H9 (cell line): ENCODE measurements at regions not wholly inside any gene's neighbourhood (a gene's known extent, or its start where the extent isn't known, plus 50 kb on each side); places are given as distances from the start of the nearest gene placed in this dataset.

Experiments used
- DNase-seq: peaks from one replicate; pipeline ENCODE4 v3.0.0-alpha.2; 2017
- H2AFZ ChIP-seq: one replicate; pipeline ENCODE4 v1.6.1; 2013; ENCODE audit warnings: mild to moderate bottlenecking, low read length, control low read depth, moderate library complexity
- H2AK5ac ChIP-seq: 2 replicates; pipeline ENCODE4 v1.6.1; 2013; ENCODE audit warnings: low read length, control low read depth, mixed read lengths; ENCODE audit not compliant: insufficient read length
- H2BK120ac ChIP-seq: one replicate; pipeline ENCODE4 v1.6.1; 2013; ENCODE audit warnings: low read depth, mild to moderate bottlenecking, low read length, control low read depth, inconsistent platforms; ENCODE audit not compliant: poor library complexity, severe bottlenecking
- H2BK12ac ChIP-seq: 2 replicates; pipeline ENCODE4 v1.6.1; 2013; ENCODE audit warnings: low read length, control low read depth, mixed read lengths, low read depth; ENCODE audit not compliant: insufficient read length
- H2BK15ac ChIP-seq: 2 replicates; pipeline ENCODE4 v1.6.1; 2013; ENCODE audit warnings: low read depth, low read length, control low read depth
- H2BK20ac ChIP-seq: one replicate; pipeline ENCODE4 v1.6.1; 2013; ENCODE audit warnings: low read depth, mild to moderate bottlenecking, low read length, control low read depth, inconsistent platforms; ENCODE audit not compliant: poor library complexity, severe bottlenecking
- H2BK5ac ChIP-seq: 2 replicates; pipeline ENCODE4 v1.6.1; 2013; ENCODE audit warnings: low read length, control low read depth, mixed read lengths; ENCODE audit not compliant: insufficient read length
- H3K14ac ChIP-seq: 2 replicates; pipeline ENCODE4 v1.6.1; 2013; ENCODE audit warnings: low read length, control low read depth; ENCODE audit not compliant: insufficient read depth
- H3K18ac ChIP-seq: 2 replicates; pipeline ENCODE4 v1.6.1; 2013; ENCODE audit warnings: low read depth, mild to moderate bottlenecking, mixed read lengths, low read length, control low read depth; ENCODE audit not compliant: insufficient read length
- H3K23ac ChIP-seq: 2 replicates; pipeline ENCODE4 v1.6.1; 2013; ENCODE audit warnings: low read length, control low read depth, mixed read lengths, low read depth; ENCODE audit not compliant: insufficient read length
- H3K23me2 ChIP-seq: 2 replicates; pipeline ENCODE4 v1.6.1; 2013; ENCODE audit warnings: low read depth, mild to moderate bottlenecking, mixed read lengths, low read length, control low read depth; ENCODE audit not compliant: insufficient read length, poor library complexity, severe bottlenecking
- H3K27ac ChIP-seq: 2 replicates; pipeline ENCODE4 v1.5.1; 2013; ENCODE audit warnings: low read length, control low read depth, mixed read lengths, low read depth; ENCODE audit not compliant: insufficient read length
- H3K27me3 ChIP-seq: 2 replicates; pipeline ENCODE4 v1.6.1; 2013; ENCODE audit warnings: low read length, control low read depth, inconsistent platforms; ENCODE audit not compliant: insufficient read depth
- H3K4ac ChIP-seq: 2 replicates; pipeline ENCODE4 v1.6.1; 2013; ENCODE audit warnings: low read depth, mild to moderate bottlenecking, control low read depth, inconsistent platforms, low read length, moderate library complexity
- H3K4me1 ChIP-seq: 2 replicates; pipeline ENCODE4 v1.6.1; 2013; ENCODE audit warnings: low read length, control low read depth, inconsistent platforms; ENCODE audit not compliant: insufficient read depth
- H3K4me2 ChIP-seq: 2 replicates; pipeline ENCODE4 v1.6.1; 2013; ENCODE audit warnings: low read length, control low read depth, mixed read lengths; ENCODE audit not compliant: insufficient read length, insufficient read depth
- H3K56ac ChIP-seq: 2 replicates; pipeline ENCODE4 v1.6.1; 2013; ENCODE audit warnings: low read depth, mild to moderate bottlenecking, mixed read lengths, low read length, control low read depth; ENCODE audit not compliant: insufficient read length
- H3K79me1 ChIP-seq: 2 replicates; pipeline ENCODE4 v1.6.1; 2013; ENCODE audit warnings: low read depth, mild to moderate bottlenecking, moderate library complexity, low read length, control low read depth, inconsistent platforms; ENCODE audit not compliant: insufficient read depth, poor library complexity, severe bottlenecking
- H3K79me2 ChIP-seq: 2 replicates; pipeline ENCODE4 v1.6.1; 2013; ENCODE audit warnings: low read length, control low read depth, inconsistent platforms; ENCODE audit not compliant: insufficient read depth
- H3K9ac ChIP-seq: 2 replicates; pipeline ENCODE4 v1.6.1; 2013; ENCODE audit warnings: low read length, control low read depth, mixed read lengths; ENCODE audit not compliant: insufficient read length; ENCODE audit errors: extremely low read depth
- H3K9me3 ChIP-seq: one replicate; pipeline ENCODE4 v1.6.1; 2013; ENCODE audit warnings: low read depth, low read length, inconsistent platforms; ENCODE audit not compliant: control insufficient read depth
- H3T11ph ChIP-seq: one replicate; pipeline ENCODE4 v1.6.1; 2013; ENCODE audit warnings: mild to moderate bottlenecking, low read length, control low read depth, inconsistent platforms
- H4K20me1 ChIP-seq: one replicate; pipeline ENCODE4 v1.6.1; 2013; ENCODE audit not compliant: control insufficient read depth, insufficient read length, insufficient read depth
- H4K5ac ChIP-seq: 2 replicates; pipeline ENCODE4 v1.6.1; 2013; ENCODE audit warnings: low read depth, mild to moderate bottlenecking, mixed read lengths, low read length, control low read depth; ENCODE audit not compliant: insufficient read length
- H4K8ac ChIP-seq: replicated peaks from 2 replicates; pipeline ENCODE4 v1.6.1; 2013; ENCODE audit warnings: low read length, control low read depth, mixed read lengths, low read depth; ENCODE audit not compliant: insufficient read length
- H4K91ac ChIP-seq: 2 replicates; pipeline ENCODE4 v1.6.1; 2013; ENCODE audit warnings: low read depth, mild to moderate bottlenecking, moderate library complexity, mixed read lengths, low read length, control low read depth; ENCODE audit not compliant: insufficient read length
- H3K27ac Mint-ChIP-seq, 3 experiments: 2 replicates in 2 of 3; 3 replicates in 1 of 3; pipeline ENCODE4 v1.8.0; 2020 to 2021; ENCODE audit warnings: mixed read lengths in 3 of 3, mild to moderate bottlenecking in 1 of 3, moderate library complexity in 1 of 3
- H3K27me3 Mint-ChIP-seq: 2 replicates; pipeline ENCODE4 v1.8.0; 2021; ENCODE audit warnings: low read depth, mild to moderate bottlenecking, moderate library complexity, mixed read lengths
- H3K36me3 Mint-ChIP-seq, 3 experiments: 2 replicates in 2 of 3; 3 replicates in 1 of 3; pipeline ENCODE4 v1.8.0; 2020 to 2021; ENCODE audit warnings: low read depth in 3 of 3, mixed read lengths in 3 of 3; ENCODE audit not compliant: insufficient read depth in 1 of 3
- H3K4me1 Mint-ChIP-seq, 2 experiments: 2 replicates each; pipeline ENCODE4 v1.8.0; 2020; ENCODE audit warnings: mixed read lengths in 2 of 2
- H3K4me3 Mint-ChIP-seq, 2 experiments: 2 replicates in 1 of 2; 3 replicates in 1 of 2; pipeline ENCODE4 v1.8.0; 2020 to 2021; ENCODE audit warnings: mild to moderate bottlenecking in 2 of 2, mixed read lengths in 2 of 2, moderate library complexity in 1 of 2
- H3K9me3 Mint-ChIP-seq, 2 experiments: 2 replicates in 1 of 2; 3 replicates in 1 of 2; pipeline ENCODE4 v1.8.0; 2020; ENCODE audit warnings: mild to moderate bottlenecking in 2 of 2, mixed read lengths in 2 of 2, moderate library complexity in 1 of 2
- CTCF ChIP-seq: fragments of 200-600 bp; sonication (generic); conservative IDR thresholded peaks from 3 replicates; pipeline ENCODE4 v1.8.0; 2021; ENCODE audit warnings: antibody characterized with exemption, mild to moderate bottlenecking
- WGBS: extraction: QIAGEN DNeasy Blood & Tissue Kit; methylation state at CpG from one replicate; pipeline ENCODE4 v1.1.7; 2013; ENCODE audit warnings: missing lambda C conversion rate, low lambda C conversion rate, mixed read lengths; ENCODE audit not compliant: insufficient read length; ENCODE audit errors: extremely low coverage; 5-methylcytosine and 5-hydroxymethylcytosine counted together

DNA sequence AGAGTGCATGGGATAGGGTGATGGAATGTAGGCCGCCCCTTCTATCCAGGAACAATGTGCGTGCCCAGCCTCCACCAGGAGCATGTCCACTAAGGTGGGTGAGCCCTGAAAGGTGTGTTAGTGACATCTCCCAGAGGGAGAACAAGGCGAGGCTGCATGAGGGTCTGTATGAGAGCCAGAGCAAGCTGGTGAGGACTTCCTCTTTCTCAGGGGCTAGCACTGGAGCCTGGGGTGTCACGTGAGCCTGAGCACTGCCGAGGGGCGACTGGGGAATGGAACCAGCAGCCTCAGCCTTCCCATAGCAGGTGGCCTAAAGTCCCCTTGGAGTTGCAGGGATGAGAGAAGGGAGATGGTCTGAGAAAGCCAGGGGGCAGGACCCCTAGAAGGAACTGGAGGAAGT is 156.3 kb upstream of the COBL start:
- H4K5ac ChIP-seq = no peak overlapping the region
- H3K14ac ChIP-seq = no peak overlapping the region
- no peaks in the 10 kb centered on the region for H3K9me3 Mint-ChIP-seq
- H3K4me1 ChIP-seq = no peaks in the 10 kb centered on the region
- TF ChIP-seq CTCF = no peak
- no peak overlapping the region for H2AFZ ChIP-seq
- no peak overlapping the region for H2BK15ac ChIP-seq
- H3K4me1 Mint-ChIP-seq = peaks cover 17 to 19% of the 10 kb centered on the region in 2 experiments
- H4K8ac ChIP-seq = no peak overlapping the region
- H3K27me3 ChIP-seq = no peaks in the 10 kb centered on the region; the same call in 1 of the 2 replicates
- H4K20me1 ChIP-seq = peaks cover 2% of the 10 kb centered on the region
- no peak overlapping the region for H2BK120ac ChIP-seq
- H3K56ac ChIP-seq = no peak overlapping the region
- peaks cover 31% of the 10 kb centered on the region for H3K27me3 Mint-ChIP-seq
- H3K9me3 ChIP-seq = no peaks in the 10 kb centered on the region
- no peak overlapping the region for H4K91ac ChIP-seq
- H3K36me3 Mint-ChIP-seq = no peaks in the 10 kb centered on the region; a peak in 1 of 7 replicates
- no peak overlapping the region for H3K18ac ChIP-seq
- peaks cover 5% of the 10 kb centered on the region for H3K23me2 ChIP-seq
- WGBS = no CpG with 5 or more reads among the region's 6 CpGs
- H3K79me1 ChIP-seq = no peaks in the 10 kb centered on the region
- H2BK5ac ChIP-seq = no peak overlapping the region
- H3K4me3 Mint-ChIP-seq = no peak overlapping the region
- H3K23ac ChIP-seq = peak overlapping the region; percentile 28
- H3K79me2 ChIP-seq = no peaks in the 10 kb centered on the region
- H3K4me2 ChIP-seq = no peak overlapping the region
- no peak overlapping the region for H3K9ac ChIP-seq
- H2BK20ac ChIP-seq = no peak overlapping the region
- DNase-seq = no peak
- H3T11ph ChIP-seq = no peak overlapping the region
- H3K27ac ChIP-seq = no peak overlapping the region
- no peak overlapping the region for H2AK5ac ChIP-seq
- H3K27ac Mint-ChIP-seq = no peak overlapping the region
- no peak overlapping the region for H3K4ac ChIP-seq
- no peak overlapping the region for H2BK12ac ChIP-seq
